ENCODE measurements at regions not wholly inside any gene's neighbourhood (a gene's known extent, or its start where the extent isn't known, plus 50 kb on each side); places are given as distances from the start of the nearest gene placed in this dataset.
"Not testable (repeated sequence)": the region's sequence is repeated elsewhere in the genome, so short reads cannot be mapped to it uniquely, and the experiment has no call there.

DNA sequence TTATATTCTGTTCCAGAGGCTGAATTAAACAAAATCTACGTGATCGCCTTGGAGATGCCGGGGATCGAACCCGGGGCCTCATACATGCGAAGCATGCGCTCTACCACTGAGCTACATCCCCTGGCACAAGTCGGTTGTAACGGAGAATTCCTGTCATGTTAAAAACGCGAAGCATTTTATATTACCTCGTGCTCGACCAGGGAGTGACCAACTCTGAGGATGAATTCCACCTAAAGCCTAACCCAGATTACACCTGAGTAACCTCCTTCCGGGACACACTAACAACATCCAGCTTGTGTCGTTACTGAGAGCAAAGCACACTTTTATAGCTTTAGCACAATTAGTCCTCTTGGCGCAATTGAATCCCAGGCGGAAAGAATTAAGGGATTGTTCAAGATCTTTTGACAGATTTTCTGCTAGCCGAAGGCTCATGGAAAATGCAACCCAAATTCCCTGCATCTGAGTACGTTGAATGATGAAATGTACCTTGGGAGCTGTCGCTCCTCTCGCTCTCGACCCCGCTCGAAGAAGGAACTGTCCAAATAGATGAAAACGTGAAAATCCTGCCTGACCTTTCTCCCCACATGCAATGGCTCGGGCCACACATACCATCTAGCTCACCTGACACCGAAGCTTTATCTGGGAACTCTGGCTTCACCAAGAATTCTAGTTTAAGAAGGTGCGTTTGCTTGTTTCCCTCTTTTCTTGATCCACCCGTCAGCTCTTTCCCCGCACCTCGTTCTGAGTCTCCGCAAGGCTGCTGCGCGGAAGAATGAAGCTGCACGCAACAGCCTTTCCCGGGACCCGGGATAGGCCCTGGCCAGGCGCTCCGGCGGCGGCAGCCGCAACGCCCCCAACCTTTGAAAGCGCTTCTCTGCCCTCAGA lies 148.3 kb downstream of the GPX5 start:
- TF ChIP-seq EZH2 (IDR thresholded peaks at IDR 0.05; ENCODE audit: borderline replicate concordance, low read depth, low read length, poor library complexity, severe bottlenecking): no peak
- TF ChIP-seq, protein P1, sequence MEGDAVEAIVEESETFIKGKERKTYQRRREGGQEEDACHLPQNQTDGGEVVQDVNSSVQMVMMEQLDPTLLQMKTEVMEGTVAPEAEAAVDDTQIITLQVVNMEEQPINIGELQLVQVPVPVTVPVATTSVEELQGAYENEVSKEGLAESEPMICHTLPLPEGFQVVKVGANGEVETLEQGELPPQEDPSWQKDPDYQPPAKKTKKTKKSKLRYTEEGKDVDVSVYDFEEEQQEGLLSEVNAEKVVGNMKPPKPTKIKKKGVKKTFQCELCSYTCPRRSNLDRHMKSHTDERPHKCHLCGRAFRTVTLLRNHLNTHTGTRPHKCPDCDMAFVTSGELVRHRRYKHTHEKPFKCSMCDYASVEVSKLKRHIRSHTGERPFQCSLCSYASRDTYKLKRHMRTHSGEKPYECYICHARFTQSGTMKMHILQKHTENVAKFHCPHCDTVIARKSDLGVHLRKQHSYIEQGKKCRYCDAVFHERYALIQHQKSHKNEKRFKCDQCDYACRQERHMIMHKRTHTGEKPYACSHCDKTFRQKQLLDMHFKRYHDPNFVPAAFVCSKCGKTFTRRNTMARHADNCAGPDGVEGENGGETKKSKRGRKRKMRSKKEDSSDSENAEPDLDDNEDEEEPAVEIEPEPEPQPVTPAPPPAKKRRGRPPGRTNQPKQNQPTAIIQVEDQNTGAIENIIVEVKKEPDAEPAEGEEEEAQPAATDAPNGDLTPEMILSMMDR (conservative IDR thresholded peaks at IDR 0.05; ENCODE audit: low read depth, low read length): no peak
- H3K27me3 ChIP-seq (replicated peaks; ENCODE audit: insufficient read depth, low read depth, low read length, poor library complexity): no peaks in the 10 kb centered on the region
- H3K9me3 ChIP-seq (ENCODE audit: low read depth, low read length, poor library complexity, severe bottlenecking): no peaks in the 10 kb centered on the region
- H3K27ac ChIP-seq (ENCODE audit: low read depth, low read length, poor library complexity, severe bottlenecking): no peak overlapping the region
- H3K36me3 ChIP-seq (ENCODE audit: insufficient read depth, low read length, poor library complexity, severe bottlenecking): no peaks in the 10 kb centered on the region
- POLR2A ChIA-PET (ENCODE audit: low non-redundant PET): interaction anchor here (0.7 kb wide), 1 partner anchor 271 kb away, joined by 3 read pairs; no protein-coding TSS in a partner anchor
- CTCF ChIA-PET: interaction anchor here (0.9 kb wide), 1 partner anchor 12 kb away, joined by 3 read pairs; no protein-coding TSS in a partner anchor
- no TSS peak for BruUV-seq (replicated peaks)
- intact Hi-C loops (cut with micrococcal nuclease; ENCODE audit: unreplicated experiment): no loop called here
- DNase-seq (ENCODE audit: low spot score): peak; percentile 83
- no peaks in the 10 kb centered on the region for H3K4me1 ChIP-seq (ENCODE audit: insufficient read depth, low read length, poor library complexity, severe bottlenecking)
- peak overlapping the region; percentile 54 for H3K4me3 ChIP-seq (ENCODE audit: low read depth, low read length, poor library complexity, severe bottlenecking)

DNA sequence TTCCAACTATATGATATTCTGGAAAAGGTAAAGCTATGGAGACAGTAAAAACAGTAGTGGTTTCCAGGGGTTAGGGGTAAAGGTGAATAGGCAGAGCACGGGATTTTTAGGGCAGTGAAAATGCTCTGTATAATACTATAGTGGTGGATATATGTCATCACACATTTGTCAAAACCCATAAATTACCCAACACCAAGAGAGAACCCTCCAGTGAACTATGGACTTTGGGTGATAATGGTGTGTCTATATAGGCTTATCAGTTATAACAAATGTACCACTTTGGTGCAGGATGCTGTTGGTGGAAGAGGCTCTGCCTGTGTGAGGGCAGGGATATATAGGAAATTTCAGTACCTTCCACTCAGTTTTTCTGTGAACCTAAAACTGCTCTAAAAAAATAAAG lies 149.9 kb downstream of the GPX5 start:
- Histone ChIP-seq H3K36me3 (ENCODE audit: insufficient read depth, low read length, poor library complexity, severe bottlenecking) (no peaks in the 10 kb centered on the region), H3K9me3 (ENCODE audit: low read depth, low read length, poor library complexity, severe bottlenecking) (no peaks in the 10 kb centered on the region), H3K27ac (ENCODE audit: low read depth, low read length, poor library complexity, severe bottlenecking) (no peak overlapping the region), H3K27me3 (replicated peaks; ENCODE audit: insufficient read depth, low read depth, low read length, poor library complexity) (no peaks in the 10 kb centered on the region), H3K4me3 (ENCODE audit: low read depth, low read length, poor library complexity, severe bottlenecking) (no peak overlapping the region), H3K4me1 (ENCODE audit: insufficient read depth, low read length, poor library complexity, severe bottlenecking) (no peaks in the 10 kb centered on the region)
- no TSS peak for BruUV-seq (replicated peaks)
- ChIA-PET POLR2A (ENCODE audit: low non-redundant PET) (interaction anchor here (0.6 kb wide), 1 partner anchor 58 kb away, joined by 3 read pairs; no protein-coding TSS in a partner anchor), CTCF (no interaction called here)
- TF ChIP-seq EZH2 (IDR thresholded peaks at IDR 0.05; ENCODE audit: borderline replicate concordance, low read depth, low read length, poor library complexity, severe bottlenecking): no peak
- TF ChIP-seq, protein P1 (conservative IDR thresholded peaks at IDR 0.05; ENCODE audit: low read depth, low read length): no peak
- DNase-seq (ENCODE audit: low spot score): no peak
- intact Hi-C loops (cut with micrococcal nuclease; ENCODE audit: unreplicated experiment): no loop called here

- H3K36me3 ChIP-seq (ENCODE audit: insufficient read depth, low read length, poor library complexity, severe bottlenecking): no peaks in the 10 kb centered on the region
- H3K4me1 ChIP-seq (ENCODE audit: insufficient read depth, low read length, poor library complexity, severe bottlenecking): peaks cover 9% of the 10 kb centered on the region
- no peaks in the 10 kb centered on the region for H3K27me3 ChIP-seq (replicated peaks; ENCODE audit: insufficient read depth, low read depth, low read length, poor library complexity)
- no peak overlapping the region for H3K27ac ChIP-seq (ENCODE audit: low read depth, low read length, poor library complexity, severe bottlenecking)
- H3K9me3 ChIP-seq (ENCODE audit: low read depth, low read length, poor library complexity, severe bottlenecking): no peaks in the 10 kb centered on the region
- no peak overlapping the region for H3K4me3 ChIP-seq (ENCODE audit: low read depth, low read length, poor library complexity, severe bottlenecking)
- TF ChIP-seq, protein P1 (conservative IDR thresholded peaks at IDR 0.05; ENCODE audit: low read depth, low read length): no peak
- intact Hi-C loops (cut with micrococcal nuclease; ENCODE audit: unreplicated experiment): loop anchor here (5.0 to 10.0 kb wide), 5 partner anchors 95 to 778 kb away; a partner anchor contains a TSS
- ChIA-PET POLR2A (ENCODE audit: low non-redundant PET) (no interaction called here), CTCF (no interaction called here)
- BruUV-seq (replicated peaks): no TSS peak
- no peak for DNase-seq (ENCODE audit: low spot score)
These were observed 156.9 kb downstream of the GPX5 start for GRCh38 chr6:28682542-28682941.

- DNase-seq (ENCODE audit: low spot score); BruUV-seq (replicated peaks); H3K27ac ChIP-seq (ENCODE audit: low read depth, low read length, poor library complexity, severe bottlenecking); H3K36me3 ChIP-seq (ENCODE audit: insufficient read depth, low read length, poor library complexity, severe bottlenecking); H3K9me3 ChIP-seq (ENCODE audit: low read depth, low read length, poor library complexity, severe bottlenecking); H3K4me3 ChIP-seq (ENCODE audit: low read depth, low read length, poor library complexity, severe bottlenecking); POLR2A ChIA-PET (ENCODE audit: low non-redundant PET); CTCF ChIA-PET; H3K27me3 ChIP-seq (replicated peaks; ENCODE audit: insufficient read depth, low read depth, low read length, poor library complexity); H3K4me1 ChIP-seq (ENCODE audit: insufficient read depth, low read length, poor library complexity, severe bottlenecking): not testable (repeated sequence)
- intact Hi-C loops (cut with micrococcal nuclease; ENCODE audit: unreplicated experiment): loop anchor here (5.0 to 10.0 kb wide), 5 partner anchors 96 to 778 kb away; a partner anchor contains a TSS
These were observed 157.4 kb downstream of the GPX5 start for GRCh38 chr6:28682956-28683685.
